ENCODE measurements at regions not wholly inside any gene's neighbourhood (a gene's known extent, or its start where the extent isn't known, plus 50 kb on each side); places are given as distances from the start of the nearest gene placed in this dataset.

DNA sequence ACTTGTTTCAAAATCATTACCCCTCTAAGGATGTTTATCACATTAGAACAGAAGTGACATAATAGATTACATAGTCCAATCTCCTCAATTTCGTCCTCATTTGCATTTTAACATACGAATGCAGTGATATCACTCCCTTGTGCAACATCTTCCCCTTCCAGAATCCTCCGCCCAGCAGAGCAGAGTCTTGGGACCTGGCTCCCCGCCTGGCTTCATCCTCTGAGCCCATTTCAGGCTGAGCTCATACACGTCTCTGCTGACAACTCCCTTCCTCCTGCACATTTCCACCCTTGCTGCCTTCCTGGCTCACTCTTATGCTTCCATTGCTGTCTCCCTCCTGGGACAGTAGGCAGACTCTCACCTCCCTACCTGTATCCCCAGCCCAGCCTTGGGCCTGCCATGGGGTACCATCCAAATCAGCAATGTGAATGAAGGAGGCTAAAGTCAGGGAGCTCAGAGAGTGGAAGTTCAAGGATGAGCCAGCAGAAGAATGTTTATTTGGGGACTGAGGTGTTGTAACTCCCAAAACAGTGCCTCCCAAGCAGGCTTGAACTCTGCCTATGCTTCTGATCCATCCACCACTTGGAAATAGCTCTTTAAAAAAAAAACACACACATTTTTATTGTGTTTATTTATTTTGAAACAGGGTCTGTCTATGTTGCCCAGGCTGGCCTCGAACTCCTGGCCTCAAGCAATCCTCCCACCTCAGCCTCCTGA is 165.2 kb downstream of the TMEM200C start:
- TF ChIP-seq, protein P1, sequence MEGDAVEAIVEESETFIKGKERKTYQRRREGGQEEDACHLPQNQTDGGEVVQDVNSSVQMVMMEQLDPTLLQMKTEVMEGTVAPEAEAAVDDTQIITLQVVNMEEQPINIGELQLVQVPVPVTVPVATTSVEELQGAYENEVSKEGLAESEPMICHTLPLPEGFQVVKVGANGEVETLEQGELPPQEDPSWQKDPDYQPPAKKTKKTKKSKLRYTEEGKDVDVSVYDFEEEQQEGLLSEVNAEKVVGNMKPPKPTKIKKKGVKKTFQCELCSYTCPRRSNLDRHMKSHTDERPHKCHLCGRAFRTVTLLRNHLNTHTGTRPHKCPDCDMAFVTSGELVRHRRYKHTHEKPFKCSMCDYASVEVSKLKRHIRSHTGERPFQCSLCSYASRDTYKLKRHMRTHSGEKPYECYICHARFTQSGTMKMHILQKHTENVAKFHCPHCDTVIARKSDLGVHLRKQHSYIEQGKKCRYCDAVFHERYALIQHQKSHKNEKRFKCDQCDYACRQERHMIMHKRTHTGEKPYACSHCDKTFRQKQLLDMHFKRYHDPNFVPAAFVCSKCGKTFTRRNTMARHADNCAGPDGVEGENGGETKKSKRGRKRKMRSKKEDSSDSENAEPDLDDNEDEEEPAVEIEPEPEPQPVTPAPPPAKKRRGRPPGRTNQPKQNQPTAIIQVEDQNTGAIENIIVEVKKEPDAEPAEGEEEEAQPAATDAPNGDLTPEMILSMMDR (conservative IDR thresholded peaks at IDR 0.05), result no peak
- TF ChIP-seq EZH2 (IDR thresholded peaks at IDR 0.05; ENCODE audit: low read depth), result no peak
